ENCODE measurements at regions not wholly inside any gene's neighbourhood (a gene's known extent, or its start where the extent isn't known, plus 50 kb on each side); places are given as distances from the start of the nearest gene placed in this dataset.

DNA sequence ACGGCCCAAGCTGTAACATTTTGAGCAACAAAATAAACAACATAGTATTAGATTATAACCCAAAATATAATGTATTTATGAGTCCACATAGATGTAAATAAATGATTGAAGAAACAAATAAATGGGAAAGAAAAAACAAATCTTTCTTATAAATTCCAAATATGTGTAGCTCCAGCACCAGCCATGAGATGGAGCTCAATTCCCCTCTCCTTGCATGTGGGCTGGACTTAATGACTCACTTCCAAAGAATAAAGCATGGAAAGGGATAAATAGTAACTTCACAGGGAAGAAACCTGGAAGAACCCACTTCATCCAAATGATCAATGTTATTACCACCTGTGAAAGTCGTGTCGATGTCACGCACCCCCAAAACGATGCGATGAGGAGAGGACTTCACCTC, 158.8 kb downstream of the RPAP3 start:
- TF ChIP-seq, protein P1, sequence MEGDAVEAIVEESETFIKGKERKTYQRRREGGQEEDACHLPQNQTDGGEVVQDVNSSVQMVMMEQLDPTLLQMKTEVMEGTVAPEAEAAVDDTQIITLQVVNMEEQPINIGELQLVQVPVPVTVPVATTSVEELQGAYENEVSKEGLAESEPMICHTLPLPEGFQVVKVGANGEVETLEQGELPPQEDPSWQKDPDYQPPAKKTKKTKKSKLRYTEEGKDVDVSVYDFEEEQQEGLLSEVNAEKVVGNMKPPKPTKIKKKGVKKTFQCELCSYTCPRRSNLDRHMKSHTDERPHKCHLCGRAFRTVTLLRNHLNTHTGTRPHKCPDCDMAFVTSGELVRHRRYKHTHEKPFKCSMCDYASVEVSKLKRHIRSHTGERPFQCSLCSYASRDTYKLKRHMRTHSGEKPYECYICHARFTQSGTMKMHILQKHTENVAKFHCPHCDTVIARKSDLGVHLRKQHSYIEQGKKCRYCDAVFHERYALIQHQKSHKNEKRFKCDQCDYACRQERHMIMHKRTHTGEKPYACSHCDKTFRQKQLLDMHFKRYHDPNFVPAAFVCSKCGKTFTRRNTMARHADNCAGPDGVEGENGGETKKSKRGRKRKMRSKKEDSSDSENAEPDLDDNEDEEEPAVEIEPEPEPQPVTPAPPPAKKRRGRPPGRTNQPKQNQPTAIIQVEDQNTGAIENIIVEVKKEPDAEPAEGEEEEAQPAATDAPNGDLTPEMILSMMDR (conservative IDR thresholded peaks at IDR 0.05; ENCODE audit: low read depth, low read length): peak; percentile 77
- no peak for TF ChIP-seq EZH2 (IDR thresholded peaks at IDR 0.05; ENCODE audit: low read length, unreplicated experiment)

All from PC-3 (cell line).